Natural killer cell (primary cell): ENCODE measurements at regions not wholly inside any gene's neighbourhood (a gene's known extent, or its start where the extent isn't known, plus 50 kb on each side); places are given as distances from the start of the nearest gene placed in this dataset.

Source experiments
- ATAC-seq, 3 donors: fragments of 150-1000 bp in 2 of 3; fragments of 200-7000 bp in 1 of 3; cut with Tn5 transposase; 1 replicate in 1 of 3; 2 replicates in 2 of 3; pipeline ENCODE4 v1.10.0; 2021; ENCODE audit warnings: mild to moderate bottlenecking in 2 of 3, moderate library complexity in 2 of 3
- DNase-seq, 2 donors: peaks; one replicate each; pipeline versions ENCODE4 v3.0.0 to v3.0.0-alpha.2; 2013 to 2021; ENCODE audit warnings: mixed read lengths in 1 of 2
- H3K27ac ChIP-seq: one replicate; pipeline ENCODE4 v1.5.1; 2013; ENCODE audit warnings: mild to moderate bottlenecking, low read length
- H3K27me3 ChIP-seq: one replicate; pipeline ENCODE4 v1.6.1; 2013; ENCODE audit warnings: low read length; ENCODE audit not compliant: control insufficient read depth, insufficient read depth
- H3K36me3 ChIP-seq: one replicate; pipeline ENCODE4 v1.6.1; 2013; ENCODE audit warnings: low read length; ENCODE audit not compliant: control insufficient read depth, insufficient read depth
- H3K4me1 ChIP-seq: one replicate; pipeline ENCODE4 v1.6.1; 2013; ENCODE audit warnings: low read length; ENCODE audit not compliant: control insufficient read depth, insufficient read depth
- H3K4me3 ChIP-seq: one replicate; pipeline ENCODE4 v1.5.1; 2013; ENCODE audit warnings: low read length
- H3K9me3 ChIP-seq: one replicate; pipeline ENCODE4 v1.6.1; 2013; ENCODE audit warnings: low read length; ENCODE audit not compliant: control insufficient read depth, insufficient read depth
- H3K27ac Mint-ChIP-seq, 2 donors: one replicate each; pipeline ENCODE4 v1.8.0; 2022; ENCODE audit warnings: mild to moderate bottlenecking in 2 of 2, mixed read lengths in 2 of 2, moderate library complexity in 1 of 2
- H3K27me3 Mint-ChIP-seq, 2 donors: one replicate each; pipeline ENCODE4 v1.8.0; 2022; ENCODE audit warnings: low read depth in 2 of 2, mixed read lengths in 2 of 2
- H3K36me3 Mint-ChIP-seq: one replicate; pipeline ENCODE4 v1.8.0; 2022; ENCODE audit warnings: mixed read lengths
- H3K4me1 Mint-ChIP-seq, 2 donors: one replicate each; pipeline ENCODE4 v1.8.0; 2022; ENCODE audit warnings: mixed read lengths in 2 of 2
- H3K4me3 Mint-ChIP-seq: one replicate; pipeline ENCODE4 v1.8.0; 2022; ENCODE audit warnings: mild to moderate bottlenecking, moderate library complexity, mixed read lengths
- H3K9me3 Mint-ChIP-seq, 2 donors: one replicate each; pipeline ENCODE4 v1.8.0; 2022; ENCODE audit warnings: mixed read lengths in 2 of 2
- CTCF ChIP-seq: fragments of 200-600 bp; IDR thresholded peaks from one replicate; pipeline ENCODE4 v1.8.0; 2022; ENCODE audit warnings: antibody characterized with exemption
- WGBS: methylation state at CpG from one replicate; pipeline ENCODE4 v1.1.7; 2013; ENCODE audit warnings: missing lambda C conversion rate; ENCODE audit not compliant: insufficient coverage; 5-methylcytosine and 5-hydroxymethylcytosine counted together
- intact Hi-C: fragments of 100-400 bp; cut with micrococcal nuclease; formaldehyde crosslinking; loops from one replicate; pipeline ENCODE4 v1.14.2; 2022

DNA sequence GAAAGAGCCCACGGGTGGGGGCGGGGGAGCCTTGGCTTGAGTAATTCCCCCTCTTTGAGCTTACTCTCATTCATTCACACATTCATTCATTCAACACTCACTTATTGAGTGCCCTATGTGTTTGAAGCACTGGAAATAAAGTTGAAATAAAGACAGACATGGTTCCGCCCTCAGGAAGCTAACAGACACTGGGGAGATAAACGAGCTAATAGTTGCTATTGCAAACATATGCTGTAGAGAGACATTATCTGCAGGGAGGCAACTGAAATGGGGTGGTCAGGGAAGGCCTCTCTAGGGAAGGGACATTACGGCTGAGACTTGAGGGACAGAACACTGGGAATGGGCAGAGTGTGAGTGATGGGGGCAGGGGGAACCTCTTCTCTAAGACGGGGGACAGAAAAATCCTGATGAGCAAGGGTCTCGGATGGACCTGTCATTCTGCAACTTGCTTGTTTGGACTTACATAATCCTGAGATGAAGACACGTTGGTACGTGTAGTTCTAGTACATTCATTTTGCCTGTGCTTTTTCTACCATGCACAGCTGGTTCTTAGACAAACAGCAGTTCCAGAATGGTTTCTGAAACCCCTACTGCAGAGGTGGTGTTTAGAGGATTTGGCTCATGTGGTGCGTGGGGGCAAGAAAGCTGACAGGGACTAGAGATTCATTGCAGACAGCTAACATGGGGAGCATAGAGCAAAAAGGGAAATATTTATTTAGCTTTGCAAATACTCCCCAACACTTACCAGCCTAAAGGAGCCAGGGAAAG lies 71.1 kb upstream of the BLCAP start:
- Histone ChIP-seq H3K9me3 (no peaks in the 10 kb centered on the region), H3K27ac (no peak overlapping the region), H3K27me3 (peaks cover 3% of the 10 kb centered on the region), H3K4me3 (no peak overlapping the region), H3K4me1 (no peaks in the 10 kb centered on the region), H3K36me3 (no peaks in the 10 kb centered on the region)
- ATAC-seq (no peak), DNase-seq (no peak)
- Mint-ChIP-seq H3K27me3 (peaks cover 12 to 34% of the 10 kb centered on the region in 2 donors), H3K27ac (no peak overlapping the region), H3K4me3 (no peak overlapping the region), H3K4me1 (no peaks in the 10 kb centered on the region), H3K9me3 (no peaks in the 10 kb centered on the region), H3K36me3 (no peaks in the 10 kb centered on the region)
- intact Hi-C loops = no loop called here
- 67% methylated on average over 8 of the region's 10 CpGs for WGBS
- TF ChIP-seq CTCF = no peak

DNA sequence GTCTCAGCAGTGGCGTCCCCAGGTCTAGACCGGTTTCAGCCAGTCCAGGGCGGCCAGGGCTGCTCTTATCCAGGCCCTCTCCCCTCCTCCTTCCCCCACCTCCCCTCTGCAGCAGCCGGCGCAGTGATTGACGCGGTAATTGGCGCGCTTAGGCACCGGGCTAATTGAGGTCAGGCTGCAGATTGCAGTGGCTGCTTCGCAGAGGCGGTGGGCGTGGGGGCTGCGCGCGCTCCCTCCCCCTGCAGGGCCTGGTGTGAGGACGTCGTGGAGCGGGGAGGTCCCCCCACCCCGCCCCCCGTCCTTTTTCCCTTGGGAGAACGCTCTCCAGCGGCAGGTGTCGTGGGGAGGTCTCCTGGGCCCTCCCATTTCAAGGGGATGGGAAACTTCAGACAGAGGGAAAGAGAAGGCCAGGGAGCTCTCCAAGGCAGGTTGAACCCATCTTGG lies 70.4 kb upstream of the BLCAP start:
- Histone ChIP-seq H3K36me3 (no peaks in the 10 kb centered on the region), H3K4me1 (no peaks in the 10 kb centered on the region), H3K27me3 (peaks cover 3% of the 10 kb centered on the region), H3K9me3 (no peaks in the 10 kb centered on the region), H3K4me3 (no peak overlapping the region), H3K27ac (no peak overlapping the region)
- Mint-ChIP-seq H3K27me3 (peaks cover 15 to 35% of the 10 kb centered on the region in 2 donors), H3K4me1 (no peaks in the 10 kb centered on the region), H3K27ac (no peak overlapping the region), H3K9me3 (no peaks in the 10 kb centered on the region), H3K36me3 (no peaks in the 10 kb centered on the region), H3K4me3 (no peak overlapping the region)
- intact Hi-C loops = no loop called here
- no peak for TF ChIP-seq CTCF
- DNase-seq = no peak
- 11% methylated on average over 21 of the region's 24 CpGs for WGBS
- no peak for ATAC-seq

GRCh38 chr20:37596890-37597536 lies 69.3 kb upstream of the BLCAP start:
- intact Hi-C loops = no loop called here
- no peak for TF ChIP-seq CTCF

More at GRCh38 chr20:37596890-37597536, 69.3 kb upstream of the BLCAP start:
- H3K27ac ChIP-seq = no peak overlapping the region
- H3K4me1 Mint-ChIP-seq = no peaks in the 10 kb centered on the region
- H3K4me1 ChIP-seq = no peaks in the 10 kb centered on the region
- peaks cover 3% of the 10 kb centered on the region for H3K27me3 ChIP-seq
- no peaks in the 10 kb centered on the region for H3K9me3 Mint-ChIP-seq
- no peaks in the 10 kb centered on the region for H3K36me3 ChIP-seq
- no peak overlapping the region for H3K27ac Mint-ChIP-seq
- H3K9me3 ChIP-seq = no peaks in the 10 kb centered on the region
- no peak for ATAC-seq
- peaks cover 15 to 43% of the 10 kb centered on the region in 2 donors for H3K27me3 Mint-ChIP-seq
- H3K4me3 ChIP-seq = no peak overlapping the region
- no peaks in the 10 kb centered on the region for H3K36me3 Mint-ChIP-seq
- 78% methylated on average over 7 of the region's 9 CpGs for WGBS
- H3K4me3 Mint-ChIP-seq = no peak overlapping the region
- DNase-seq = no peak
